GM19351 (cell line): ENCODE measurements at regions not wholly inside any gene's neighbourhood (a gene's known extent, or its start where the extent isn't known, plus 50 kb on each side); places are given as distances from the start of the nearest gene placed in this dataset.

Experiments
- ATAC-seq: cut with Tn5 transposase; IDR thresholded peaks from one replicate; pipeline ENCODE4 v1.9.1; 2021; ENCODE audit warnings: mild to moderate bottlenecking, moderate library complexity; ENCODE audit not compliant: unreplicated experiment

DNA sequence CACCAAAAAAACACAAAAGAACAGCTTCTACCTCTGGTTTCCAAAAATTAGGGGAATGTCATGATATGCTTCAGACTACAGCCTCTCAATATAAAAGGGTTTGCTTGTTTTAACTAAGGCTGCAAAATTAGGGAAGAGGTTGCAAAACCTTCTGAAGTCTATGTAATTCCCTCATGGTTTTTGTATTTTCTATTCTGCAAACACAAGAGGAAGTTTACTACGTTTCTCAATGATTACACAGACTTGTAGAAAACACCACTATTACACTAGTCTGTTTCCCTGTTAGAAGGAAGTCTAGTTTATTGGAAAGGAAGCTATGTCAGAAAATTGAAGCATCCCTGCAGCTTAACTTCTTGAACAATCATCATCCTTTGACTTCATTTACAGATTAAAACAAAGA lies 229.7 kb upstream of the FMN2 start:
- no peak for ATAC-seq

DNA sequence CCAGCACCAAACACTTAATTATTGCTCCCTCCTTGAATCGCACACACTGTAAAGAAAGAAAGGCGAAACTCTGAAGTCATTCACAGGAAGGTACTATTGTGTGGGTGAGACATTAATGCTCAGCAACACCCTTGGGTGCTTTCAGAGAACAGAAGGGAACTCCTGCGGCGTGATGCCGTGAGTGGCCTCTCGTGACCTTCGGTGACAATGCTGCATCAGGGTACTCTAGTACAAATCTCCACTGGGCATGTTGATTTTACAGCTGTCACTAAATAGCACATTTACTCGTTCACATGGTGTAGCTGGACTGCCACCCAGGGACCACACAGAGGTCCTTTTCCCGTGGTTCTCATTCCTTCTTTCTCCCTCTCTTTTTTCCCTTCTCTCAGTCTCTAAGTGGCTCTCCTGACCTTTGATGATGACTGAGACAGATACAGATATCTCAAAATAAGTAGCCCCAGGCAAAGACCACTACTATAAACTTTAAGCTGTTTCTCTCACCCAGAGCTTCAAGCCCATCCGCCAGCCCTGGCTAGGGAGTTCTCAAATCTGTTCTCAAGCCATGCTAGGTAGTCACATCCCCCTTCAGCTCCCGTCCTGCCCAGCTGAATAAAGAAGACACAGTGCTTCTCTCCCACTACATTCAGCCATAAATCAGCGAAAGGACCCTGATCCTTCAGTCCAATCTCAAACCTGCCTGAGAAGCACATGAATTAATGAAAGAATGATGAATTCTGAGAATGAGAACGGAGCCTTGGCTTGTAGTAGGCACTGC lies 223.4 kb upstream of the FMN2 start:
- no peak for ATAC-seq

DNA sequence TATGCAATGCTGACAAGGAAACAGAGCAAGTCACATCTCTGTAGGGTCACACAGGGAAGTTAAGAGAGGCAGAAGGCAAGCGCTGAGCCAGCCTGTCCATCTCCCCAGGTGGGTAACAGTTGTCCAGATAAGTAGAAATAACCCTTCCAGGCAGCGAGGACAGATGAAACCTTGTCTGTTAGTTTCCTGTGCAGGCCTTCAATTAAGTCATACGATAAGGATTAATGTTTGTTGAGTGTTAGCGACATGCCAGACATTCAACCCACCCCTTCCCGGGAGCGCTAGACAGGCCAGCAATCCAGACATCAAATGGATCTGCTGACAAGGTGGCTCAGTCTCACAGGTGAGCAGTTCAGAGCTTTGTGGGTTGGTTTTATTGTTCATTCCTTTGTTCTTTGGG lies 221.5 kb upstream of the FMN2 start:
- no peak for ATAC-seq

DNA sequence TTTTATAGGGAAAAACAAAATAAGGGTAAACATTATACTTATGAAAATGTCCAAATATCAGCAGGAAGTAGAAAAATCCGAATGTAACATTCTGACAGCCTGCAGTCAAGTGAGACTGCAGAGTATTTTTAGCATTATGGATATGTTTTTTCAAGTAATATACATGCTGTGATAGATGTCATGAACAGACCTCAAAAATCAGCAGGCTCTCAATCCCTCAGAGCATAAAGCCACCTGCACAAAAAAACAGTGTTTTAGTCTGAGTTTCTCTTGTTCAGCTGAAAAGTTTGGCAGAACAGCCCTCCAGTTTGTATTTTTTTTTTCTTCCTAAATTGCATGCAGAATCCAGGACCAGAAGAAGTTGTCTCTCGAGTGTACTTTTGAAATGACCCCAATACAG lies 219.1 kb upstream of the FMN2 start:
- no peak for ATAC-seq

DNA sequence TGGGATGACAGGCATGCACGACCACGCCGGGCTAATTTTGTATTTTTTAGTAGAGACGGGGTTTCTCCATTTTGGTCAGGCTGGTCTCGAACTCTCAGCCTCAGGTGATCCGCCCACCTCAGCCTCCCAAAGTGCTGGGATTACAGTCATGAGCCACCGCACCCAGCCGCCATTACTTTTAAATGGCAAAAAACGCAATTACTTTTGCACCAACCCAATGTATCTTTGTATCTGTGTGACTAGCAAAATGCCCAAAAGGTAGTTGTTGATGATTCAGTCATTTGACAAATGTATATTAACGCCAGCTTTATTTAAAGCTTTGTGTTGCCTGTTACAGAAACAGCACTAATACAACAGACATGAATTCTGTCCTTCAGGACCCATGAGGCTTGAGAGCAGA lies 216.9 kb upstream of the FMN2 start:
- no peak for ATAC-seq

DNA sequence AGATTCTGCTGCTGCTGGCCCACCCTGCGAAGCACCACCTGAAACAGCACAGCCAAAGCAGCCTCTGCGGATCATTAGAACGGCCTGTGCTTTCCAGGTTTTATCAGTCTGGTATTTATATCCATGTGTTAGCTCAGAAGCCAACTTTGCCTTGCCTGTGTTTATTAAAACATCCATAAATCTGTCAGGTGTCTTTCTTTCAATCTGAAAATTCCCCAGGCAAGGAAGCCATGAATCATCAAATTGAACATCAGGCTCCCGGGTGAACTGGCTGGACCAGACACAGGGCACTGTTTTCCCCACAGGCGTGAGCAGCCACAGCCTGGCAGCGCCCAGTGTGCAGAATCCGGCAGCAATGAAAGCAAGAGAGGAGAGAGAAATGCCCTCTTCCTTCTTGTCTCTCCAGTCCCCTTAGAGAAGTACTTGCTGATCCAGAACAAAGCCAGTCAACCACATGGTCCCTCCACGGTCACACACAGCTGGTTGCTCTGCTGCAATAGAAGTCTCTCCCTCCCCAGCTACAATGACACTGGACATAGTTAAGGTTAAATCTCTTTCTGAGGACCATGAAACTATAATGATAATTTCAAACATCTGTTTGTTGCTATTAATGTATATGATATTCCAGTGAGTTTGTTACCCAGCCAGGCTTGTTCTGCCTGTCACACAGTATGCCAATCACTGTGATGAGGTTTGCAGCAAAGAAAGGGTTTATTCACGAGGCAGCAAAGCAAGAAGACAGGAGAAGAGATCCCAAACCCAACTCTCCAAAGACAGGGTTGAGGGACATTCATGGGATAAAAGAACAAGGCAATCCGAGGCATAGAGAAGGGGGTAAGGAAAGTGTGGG lies 212.1 kb upstream of the FMN2 start:
- ATAC-seq: no peak

DNA sequence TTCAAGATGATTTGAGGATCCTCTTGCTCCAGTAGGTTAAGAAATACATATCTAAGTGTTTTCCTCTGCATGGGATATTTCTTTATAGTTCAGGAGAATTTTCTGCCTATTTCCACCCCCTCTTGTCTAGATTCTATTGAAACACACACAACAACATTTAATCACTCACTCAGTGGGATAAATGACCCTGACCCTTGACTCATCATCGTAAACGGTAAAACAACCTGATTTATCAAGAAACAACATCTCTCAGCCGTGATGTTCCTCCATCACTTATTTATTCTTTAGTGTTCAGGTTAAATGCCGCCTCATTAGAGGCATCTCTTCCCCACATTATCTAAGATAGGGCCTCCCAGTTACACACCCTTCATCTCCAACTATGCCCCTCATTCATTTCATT lies 208.7 kb upstream of the FMN2 start:
- no peak for ATAC-seq

DNA sequence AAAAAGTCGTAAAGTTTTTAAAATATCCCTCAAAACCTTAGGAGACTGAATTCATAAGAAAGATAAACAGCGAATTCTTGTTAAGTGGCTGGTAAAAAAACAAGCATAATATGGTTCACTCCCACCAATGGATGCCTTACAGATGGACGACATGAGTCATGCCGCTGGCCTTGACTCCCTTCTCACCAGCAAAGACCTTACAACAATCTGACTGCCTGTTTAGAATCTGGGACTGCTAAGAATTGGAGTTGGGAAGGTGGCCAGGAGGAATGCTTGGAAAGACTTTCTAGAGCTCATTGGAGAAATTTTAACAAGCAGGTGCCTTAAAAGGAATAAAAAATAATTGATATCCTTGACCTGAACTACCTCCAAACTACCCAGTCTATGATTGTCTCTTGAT lies 206.9 kb upstream of the FMN2 start:
- no peak for ATAC-seq

DNA sequence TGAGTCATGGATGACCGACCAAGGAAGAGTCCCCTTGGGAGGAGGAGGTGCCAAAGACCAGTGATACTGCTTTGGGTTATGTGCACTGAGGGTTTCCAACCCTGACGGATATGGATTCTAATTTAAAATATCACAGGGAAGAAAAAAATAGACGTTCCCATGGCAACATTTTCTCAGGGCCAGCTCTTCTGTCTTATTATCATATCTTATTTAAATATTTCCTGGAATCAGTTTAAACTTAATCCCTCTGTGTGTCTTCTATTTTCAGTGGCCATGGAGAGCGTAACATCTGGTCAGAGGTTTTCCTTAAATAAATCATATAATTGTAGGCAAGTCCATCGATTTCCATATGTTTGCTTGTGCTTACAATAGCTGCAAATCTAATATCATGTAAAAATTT lies 205.4 kb upstream of the FMN2 start:
- ATAC-seq: no peak

DNA sequence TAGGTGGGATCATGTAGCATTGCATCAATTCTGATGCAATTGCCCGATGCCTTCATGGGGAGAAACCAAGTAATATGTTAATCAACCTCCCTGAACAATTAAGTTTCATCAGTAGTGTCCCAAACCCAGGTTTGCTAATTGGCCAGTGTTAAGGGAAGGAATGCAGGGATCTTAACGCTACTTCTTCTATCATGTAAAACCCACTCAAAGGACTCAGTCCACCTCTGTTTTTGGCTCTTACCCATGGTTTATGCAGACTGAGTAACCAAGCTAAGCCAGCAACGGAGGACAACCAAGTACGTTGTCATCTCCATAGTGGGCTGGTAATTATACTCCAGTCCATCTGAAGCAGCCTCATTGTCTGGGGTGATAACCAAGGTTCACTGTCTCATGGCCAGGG lies 203.0 kb upstream of the FMN2 start:
- ATAC-seq: no peak

DNA sequence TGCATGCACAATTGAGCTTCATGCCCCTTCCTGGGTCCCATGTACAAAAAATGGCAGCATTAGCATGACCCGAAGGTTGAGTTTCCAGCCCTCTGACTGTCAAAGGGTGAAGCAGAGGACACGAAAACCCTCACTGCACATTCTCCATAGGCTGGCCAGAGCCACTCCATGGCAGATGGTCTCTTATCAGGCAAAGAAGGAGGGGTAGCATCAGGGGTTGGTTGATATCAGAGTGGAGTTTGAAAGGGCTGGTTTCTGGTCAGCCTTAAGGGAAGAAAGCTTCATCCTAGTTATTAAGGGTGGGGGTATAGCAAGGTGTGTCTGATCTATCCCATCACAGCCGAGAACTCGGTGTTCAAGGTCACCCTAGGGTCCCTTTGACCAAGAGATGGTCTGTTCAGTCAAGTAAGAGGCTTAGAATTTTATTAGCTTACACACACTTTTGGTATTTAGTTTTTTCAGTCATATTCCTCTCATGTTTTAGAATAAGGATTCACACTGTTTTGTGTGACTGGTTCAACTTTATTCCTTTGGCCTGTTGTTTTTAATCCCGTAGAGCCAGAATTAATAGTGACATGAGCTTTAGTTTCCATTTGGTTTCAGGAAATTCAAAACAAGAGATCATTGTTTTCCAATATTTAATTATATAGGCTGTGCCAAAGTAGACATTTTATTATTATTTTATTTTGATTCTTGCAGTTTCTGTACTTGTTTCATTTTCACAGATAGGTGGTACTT lies 199.9 kb upstream of the FMN2 start:
- no peak for ATAC-seq

DNA sequence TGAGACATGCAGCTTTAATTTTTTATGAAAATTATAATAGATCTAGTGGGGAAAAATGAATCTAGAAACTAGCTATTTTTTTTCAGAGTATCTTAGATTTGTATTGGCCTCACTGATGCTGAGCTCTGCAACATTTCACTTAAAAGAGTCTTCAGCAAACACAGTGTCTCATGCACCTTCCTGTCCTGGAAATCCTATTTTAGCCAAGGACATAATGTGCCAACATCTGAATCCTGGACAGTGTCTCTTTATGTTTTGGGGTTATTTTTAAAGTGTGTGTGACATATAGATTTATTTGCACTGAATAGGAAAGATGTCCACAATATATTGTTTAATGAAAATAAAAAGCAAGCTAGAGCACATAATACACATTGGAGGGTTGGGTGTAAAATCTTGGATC lies 199.1 kb upstream of the FMN2 start:
- ATAC-seq: no peak

DNA sequence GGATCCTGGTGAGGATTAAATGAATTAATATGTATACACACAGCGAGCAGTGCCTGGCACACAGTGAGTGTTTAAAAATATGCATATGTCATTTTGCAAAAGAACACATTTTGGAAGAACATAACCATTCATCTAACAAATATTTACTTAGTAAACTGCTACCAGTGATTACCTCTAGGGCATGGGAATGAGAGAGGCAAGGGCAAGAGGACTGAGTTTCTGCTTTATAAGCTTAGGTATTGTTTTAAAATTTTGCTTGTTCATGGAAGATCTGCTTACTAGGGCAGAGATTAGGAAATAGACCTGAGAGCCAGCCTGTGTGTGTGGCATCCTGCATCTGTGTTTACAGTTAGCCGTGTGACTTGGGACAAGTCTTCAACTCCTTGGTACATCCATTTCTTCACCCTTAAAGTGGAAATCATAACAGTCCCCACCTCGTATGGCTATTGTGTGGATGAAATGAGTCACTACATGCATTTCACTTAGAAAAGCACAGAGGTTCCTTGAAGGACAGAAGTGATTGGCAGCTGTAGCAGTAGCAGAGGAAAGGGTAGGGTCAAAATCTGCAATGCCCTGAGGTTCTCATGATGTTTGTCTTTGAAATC lies 198.5 kb upstream of the FMN2 start:
- ATAC-seq: no peak

DNA sequence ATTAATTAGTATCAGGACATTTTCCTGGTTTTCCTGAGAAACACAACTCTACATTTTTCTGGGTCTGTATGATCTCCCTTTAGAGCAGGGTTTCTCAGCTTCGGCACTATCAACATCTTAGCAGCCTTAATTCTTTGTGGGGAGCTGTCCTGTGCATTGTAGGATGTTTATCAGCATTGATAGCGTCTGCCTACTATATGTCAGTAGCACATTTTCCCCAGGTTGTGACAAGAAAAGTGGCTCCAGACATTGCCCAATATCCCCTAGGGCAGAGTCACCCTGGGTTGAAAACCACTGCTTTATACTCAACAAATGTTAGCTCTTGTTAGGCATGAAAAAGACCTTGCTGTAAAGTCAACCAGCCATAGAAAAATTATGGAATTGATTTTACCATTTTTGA lies 195.1 kb upstream of the FMN2 start:
- ATAC-seq: no peak

DNA sequence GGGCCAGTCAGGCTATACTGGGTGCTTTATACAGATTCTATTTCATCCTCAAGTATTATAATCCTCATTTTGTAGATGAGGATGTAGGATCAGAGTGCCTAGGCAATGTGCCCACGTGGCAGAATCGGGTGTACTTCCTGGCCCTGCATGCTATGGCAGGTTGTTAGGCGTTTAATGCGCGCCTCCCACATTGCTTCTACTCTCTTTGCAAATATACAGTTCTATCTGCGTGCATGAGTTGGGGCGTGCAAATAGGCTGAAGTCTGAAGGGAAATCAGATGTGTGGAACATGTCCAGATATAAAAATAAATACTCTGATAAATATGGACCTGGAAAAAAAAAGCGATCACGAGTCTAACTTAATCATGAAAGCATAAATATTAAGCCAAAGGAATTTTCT lies 194.7 kb upstream of the FMN2 start:
- ATAC-seq: no peak

DNA sequence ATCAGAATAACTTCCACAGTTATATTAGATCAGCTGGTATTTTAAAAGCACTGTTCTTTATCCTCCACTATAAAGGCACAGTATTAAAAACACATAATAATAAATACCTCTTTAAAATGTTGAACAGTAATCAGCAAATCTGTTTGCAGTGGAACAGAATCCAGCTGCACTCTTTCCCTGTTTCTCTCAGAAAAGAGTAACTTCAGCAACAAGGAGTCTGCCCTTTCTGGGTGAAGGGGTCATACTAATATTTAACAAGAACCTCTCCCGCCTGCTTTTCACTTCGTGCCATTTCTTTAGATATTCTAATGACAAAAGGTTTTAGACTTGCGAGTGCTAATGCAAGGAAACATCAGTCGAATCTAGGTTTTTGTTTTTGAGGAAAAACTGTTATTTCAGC lies 194.2 kb upstream of the FMN2 start:
- ATAC-seq: no peak

DNA sequence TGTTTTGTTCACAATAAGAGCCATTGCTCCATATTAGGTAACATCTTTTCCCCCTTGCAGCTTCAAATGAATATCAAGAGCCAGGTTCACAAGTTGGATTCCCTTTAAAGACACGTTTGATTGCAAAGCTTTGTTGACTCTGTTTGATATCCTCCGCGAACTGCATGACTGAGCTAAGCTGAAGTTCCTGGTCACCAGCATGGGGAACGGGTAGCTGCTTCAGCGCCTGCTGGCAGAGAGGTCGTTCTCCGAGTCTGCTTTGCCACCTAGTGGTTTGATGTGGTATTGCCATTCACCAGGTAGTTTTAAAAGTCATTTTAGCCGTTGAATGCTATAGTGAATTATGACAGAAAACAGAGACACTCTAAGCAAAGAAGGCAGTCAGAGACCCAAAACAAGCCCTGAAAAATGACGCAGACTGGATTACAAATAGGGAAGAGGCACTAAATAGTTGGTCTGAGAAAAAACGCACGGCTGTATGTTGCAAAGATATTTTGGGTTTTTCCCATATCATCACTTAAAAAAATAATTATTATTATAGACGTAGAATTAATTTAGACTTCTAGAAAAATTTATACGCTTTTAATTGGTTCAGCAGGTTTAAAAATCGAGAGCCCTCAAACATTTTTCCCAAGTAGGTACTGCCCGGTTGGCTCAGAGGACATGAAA lies 193.5 kb upstream of the FMN2 start:
- peak; percentile 97 for ATAC-seq

DNA sequence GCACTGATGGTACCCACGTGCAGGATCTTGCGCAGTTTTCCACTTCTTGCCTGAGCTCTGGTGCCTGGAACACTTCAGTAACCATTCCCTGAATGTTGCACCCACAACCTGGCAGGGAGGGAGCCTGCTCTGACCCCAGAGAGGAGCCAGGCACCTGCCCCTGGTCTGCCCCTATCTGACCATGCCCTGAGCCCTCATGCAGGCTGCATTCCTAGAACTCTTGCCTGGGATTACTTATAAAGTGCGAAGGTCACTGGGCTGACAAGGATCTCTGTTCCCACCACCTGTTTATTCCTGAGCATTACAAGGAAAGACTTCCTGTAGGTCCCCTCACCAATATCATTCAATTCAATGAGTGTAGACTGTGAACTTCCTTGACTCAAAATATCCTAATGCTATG lies 191.9 kb upstream of the FMN2 start:
- ATAC-seq: no peak

DNA sequence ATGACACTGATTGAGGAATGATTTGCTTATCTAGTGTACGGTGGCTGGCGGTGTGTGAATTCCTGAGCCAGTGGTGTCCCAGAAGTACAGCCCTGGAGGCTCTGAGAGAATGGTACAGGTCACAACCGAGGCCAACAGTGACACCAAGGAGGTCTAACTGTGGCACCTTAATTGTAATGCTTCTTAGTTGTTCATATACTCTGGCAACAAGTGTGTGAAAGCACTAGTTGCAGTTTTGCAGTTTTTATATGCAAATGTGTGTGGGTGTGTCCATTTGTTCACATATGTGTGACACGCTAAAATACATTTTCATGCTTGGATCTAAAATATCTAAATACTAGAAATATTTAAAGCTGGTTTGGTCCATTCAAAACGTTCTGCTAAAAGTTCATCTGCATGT lies 185.3 kb upstream of the FMN2 start:
- ATAC-seq: no peak

DNA sequence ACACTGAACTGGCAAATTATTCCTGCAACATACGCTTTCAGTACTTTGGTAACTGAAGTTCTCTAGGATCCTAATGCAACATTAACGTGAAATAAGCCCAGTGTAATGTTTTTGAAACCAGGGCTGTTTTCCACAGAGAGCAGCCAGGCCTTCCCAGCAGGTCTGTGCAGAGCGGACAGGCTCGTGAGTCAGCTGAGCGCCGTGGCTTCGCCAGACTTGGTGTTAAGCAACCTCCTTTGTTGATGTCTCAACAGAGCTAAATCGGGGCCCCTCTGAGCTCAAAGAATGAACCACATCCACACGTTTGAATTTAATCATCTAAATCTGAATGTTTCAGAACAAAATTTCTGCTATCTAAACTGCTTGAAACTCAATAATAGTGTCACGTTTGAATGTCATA lies 181.8 kb upstream of the FMN2 start:
- ATAC-seq: no peak

DNA sequence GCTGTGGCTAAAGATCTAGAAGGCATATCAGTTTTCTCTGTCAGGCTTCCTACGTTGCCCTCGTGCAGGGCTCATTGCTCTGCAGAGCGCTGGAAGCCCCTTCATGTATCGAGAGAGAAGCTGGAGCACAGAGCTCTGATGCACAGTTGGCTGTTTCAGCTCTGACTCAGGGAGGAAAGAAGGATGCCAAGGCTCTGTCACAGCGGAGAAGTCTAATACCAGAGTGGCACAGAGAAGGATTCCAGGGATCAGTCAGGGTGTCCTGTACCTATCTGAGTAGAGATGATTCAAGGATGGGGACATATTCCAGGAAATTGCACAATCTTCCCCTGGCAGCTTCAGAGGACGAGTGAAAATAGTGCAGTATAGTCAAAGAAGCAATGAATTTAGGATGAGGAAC lies 179.2 kb upstream of the FMN2 start:
- ATAC-seq: no peak
